ENCODE measurements at regions not wholly inside any gene's neighbourhood (a gene's known extent, or its start where the extent isn't known, plus 50 kb on each side); places are given as distances from the start of the nearest gene placed in this dataset.
"Not testable (repeated sequence)": the region's sequence is repeated elsewhere in the genome, so short reads cannot be mapped to it uniquely, and the experiment has no call there.

- in situ Hi-C loops (cut with MboI; ENCODE audit: low pct_unique_long_range_greater_than_20kb, low sequenced_read_pairs) = no loop called here
Measured at GRCh38 chr12:89234324-89235114, 117.8 kb downstream of the DUSP6 start.

GRCh38 chr12:89231686-89232085, 120.6 kb downstream of the DUSP6 start:
- in situ Hi-C loops (cut with MboI; ENCODE audit: low pct_unique_long_range_greater_than_20kb, low sequenced_read_pairs) = no loop called here
- no peak for DNase-seq

More at GRCh38 chr12:89234324-89235114, 117.8 kb downstream of the DUSP6 start:
- DNase-seq = no peak

DNA sequence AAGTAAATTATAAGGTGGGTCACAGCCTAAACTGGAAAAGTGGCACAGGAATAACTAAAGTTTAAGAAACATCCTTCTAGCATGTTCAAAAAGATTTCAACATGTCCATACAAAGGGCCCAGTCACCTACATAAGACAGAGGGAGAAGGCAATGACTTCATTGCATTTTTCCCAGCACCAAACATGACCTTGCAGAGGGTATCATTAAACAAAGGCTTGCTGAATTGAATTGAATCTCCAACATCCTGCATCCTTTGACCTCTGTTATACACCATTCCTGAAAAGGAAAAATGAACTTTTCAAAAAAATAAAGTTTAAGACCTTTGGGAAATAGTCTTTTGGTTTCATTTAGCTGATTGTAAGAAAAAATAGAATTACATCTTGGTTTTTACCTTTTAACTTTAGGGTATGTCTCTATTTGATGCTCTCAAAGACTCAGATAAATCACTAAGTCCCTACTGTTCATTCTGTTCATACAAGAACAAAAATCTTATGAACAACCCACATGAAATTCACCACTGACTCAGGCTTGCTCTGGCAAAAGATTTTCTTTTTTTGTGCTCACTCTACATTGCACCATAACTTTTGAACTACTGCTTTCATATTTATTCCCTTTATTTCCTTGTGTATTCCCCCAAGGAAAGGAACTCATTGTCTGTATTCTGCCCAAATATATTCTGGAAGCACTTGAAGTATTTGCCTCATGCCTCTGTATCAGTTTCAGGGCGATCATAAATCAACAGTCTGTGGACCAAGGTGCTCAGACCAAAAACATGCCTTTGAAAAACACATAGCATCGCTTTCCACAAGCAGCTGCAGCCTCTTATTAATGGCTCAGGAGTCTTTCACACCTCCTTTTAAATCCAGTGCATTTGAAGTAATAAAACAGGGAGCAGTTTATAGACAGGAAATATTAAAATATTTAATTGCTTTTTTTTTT, 121.7 kb downstream of the DUSP6 start:
- in situ Hi-C loops (cut with MboI; ENCODE audit: low pct_unique_long_range_greater_than_20kb, low sequenced_read_pairs) = no loop called here
- DNase-seq = no peak

GRCh38 chr12:89228491-89228890, 123.8 kb downstream of the DUSP6 start:
- in situ Hi-C loops (cut with MboI; ENCODE audit: low pct_unique_long_range_greater_than_20kb, low sequenced_read_pairs) = no loop called here
- no peak for DNase-seq

DNA sequence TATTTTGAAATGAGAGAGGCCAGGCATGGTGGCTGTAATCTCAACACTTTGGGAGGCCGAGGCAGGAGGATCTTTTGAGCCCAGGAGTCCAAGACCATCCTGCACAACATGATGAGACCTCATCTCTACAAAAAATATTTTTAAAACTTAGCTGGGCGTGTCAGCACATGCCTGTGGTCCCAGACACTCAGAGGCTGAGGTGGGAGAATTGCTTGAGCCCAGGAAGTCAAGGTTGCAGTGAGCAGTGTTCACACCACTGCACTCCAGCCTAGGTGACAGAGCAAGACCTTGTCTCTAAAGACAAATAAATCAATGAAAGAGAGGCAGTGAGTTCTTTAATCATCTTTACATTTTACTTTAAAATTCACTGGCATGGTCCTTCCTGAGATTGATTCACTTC, 124.5 kb downstream of the DUSP6 start:
- in situ Hi-C loops (cut with MboI; ENCODE audit: low pct_unique_long_range_greater_than_20kb, low sequenced_read_pairs) = no loop called here

DNA sequence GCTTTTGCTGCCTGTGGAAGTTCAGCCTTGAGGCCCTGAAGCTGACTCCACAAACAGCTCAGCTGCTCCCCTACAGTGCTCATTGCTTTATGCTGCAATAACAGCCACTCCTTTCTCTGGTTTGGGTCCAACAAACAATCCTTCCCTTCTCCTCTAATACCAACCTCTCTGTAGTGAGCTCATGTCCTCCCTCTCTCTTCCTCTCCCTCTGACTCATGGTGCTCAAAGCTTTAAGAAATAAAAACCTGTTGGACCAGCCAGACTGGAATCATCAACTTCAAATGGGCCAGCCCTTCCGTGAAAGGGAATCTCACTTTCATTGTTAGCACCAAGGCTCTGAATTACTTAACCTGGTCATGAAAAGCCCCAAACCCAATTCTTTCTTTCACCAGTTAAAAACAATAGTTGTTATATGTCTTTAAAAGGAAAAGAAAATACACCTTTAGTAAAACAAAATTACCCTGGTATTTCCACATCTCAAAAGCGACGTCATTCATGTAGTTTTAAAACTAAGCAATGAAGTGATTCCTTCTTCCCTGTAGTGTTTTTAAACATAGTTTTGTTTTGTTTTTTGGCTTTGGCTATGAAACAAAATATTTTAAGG, 126.4 kb downstream of the DUSP6 start:
- no peak for DNase-seq
- in situ Hi-C loops (cut with MboI; ENCODE audit: low pct_unique_long_range_greater_than_20kb, low sequenced_read_pairs) = no loop called here

More for the DNA sequence above, 124.5 kb downstream of the DUSP6 start:
- DNase-seq = no peak

- in situ Hi-C loops (cut with MboI; ENCODE audit: low pct_unique_long_range_greater_than_20kb, low sequenced_read_pairs) = no loop called here
- DNase-seq = no peak
Measured at GRCh38 chr12:89225401-89225800, 126.9 kb downstream of the DUSP6 start.

DNA sequence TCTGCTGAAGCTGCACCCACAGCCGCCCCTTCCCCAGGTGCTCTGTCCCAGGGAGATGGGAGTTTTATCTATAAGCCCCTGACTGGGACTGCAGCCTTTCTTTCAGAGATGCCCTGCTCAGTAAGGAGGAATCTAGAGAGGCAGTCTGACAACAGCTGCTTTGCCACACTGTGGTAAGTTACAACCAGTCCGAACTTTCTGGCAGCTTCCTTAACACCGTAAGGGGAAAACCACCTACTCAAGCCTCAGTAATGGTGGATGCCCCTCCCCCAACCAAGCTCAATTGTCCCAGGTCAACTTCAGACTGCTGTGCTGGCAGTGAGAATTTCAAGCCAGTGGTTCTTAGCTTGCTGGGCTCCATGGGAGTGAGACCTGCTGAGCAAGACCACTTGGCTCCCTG, 129.7 kb downstream of the DUSP6 start:
- DNase-seq; in situ Hi-C loops (cut with MboI; ENCODE audit: low pct_unique_long_range_greater_than_20kb, low sequenced_read_pairs): not testable (repeated sequence)

- in situ Hi-C loops (cut with MboI; ENCODE audit: low pct_unique_long_range_greater_than_20kb, low sequenced_read_pairs) = no loop called here
- DNase-seq = no peak
Measured at GRCh38 chr12:89217472-89217871, 134.8 kb downstream of the DUSP6 start.

DNA sequence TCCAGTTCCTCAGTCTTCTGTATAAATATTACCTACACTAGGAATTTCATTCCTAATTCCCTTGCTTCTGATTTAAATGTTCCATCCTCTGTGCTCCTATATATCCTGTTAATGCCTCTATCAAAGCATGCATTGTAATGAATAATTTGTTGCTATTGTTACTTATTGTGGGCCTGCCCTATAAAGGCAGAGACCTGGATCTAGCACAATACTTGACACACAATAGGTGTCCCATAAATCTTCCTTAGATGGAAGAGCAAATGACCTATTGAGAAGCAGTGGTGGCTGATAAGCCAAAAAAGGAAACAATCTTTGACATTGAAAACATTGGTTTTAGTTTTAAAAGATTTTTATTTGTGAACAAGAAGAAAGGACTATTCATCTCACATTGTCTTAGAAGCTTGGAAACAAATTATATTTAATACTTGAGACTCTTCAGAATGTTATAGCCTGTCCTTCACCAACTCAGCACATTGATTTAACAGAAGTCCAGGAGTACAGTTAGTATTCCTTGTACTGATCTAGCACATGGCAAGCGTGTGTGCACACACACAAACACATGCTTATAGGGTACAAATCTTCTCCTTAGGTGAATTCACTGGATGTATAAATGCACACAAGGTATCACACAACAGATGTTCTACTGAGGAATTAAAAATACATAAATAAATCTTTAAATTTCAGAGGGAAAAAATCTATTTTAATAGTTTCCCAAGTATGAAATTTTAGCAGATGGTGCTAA, 135.9 kb downstream of the DUSP6 start:
- DNase-seq = no peak
- in situ Hi-C loops (cut with MboI; ENCODE audit: low pct_unique_long_range_greater_than_20kb, low sequenced_read_pairs) = no loop called here

GRCh38 chr12:89215196-89215595, 137.1 kb downstream of the DUSP6 start:
- DNase-seq = no peak
- in situ Hi-C loops (cut with MboI; ENCODE audit: low pct_unique_long_range_greater_than_20kb, low sequenced_read_pairs) = no loop called here

- in situ Hi-C loops (cut with MboI; ENCODE audit: low pct_unique_long_range_greater_than_20kb, low sequenced_read_pairs) = no loop called here
- DNase-seq = no peak
Measured at GRCh38 chr12:89213747-89214146, 138.6 kb downstream of the DUSP6 start.

GRCh38 chr12:89213139-89213538, 139.2 kb downstream of the DUSP6 start:
- DNase-seq = no peak
- in situ Hi-C loops (cut with MboI; ENCODE audit: low pct_unique_long_range_greater_than_20kb, low sequenced_read_pairs) = no loop called here

GRCh38 chr12:89212339-89212771, 139.9 kb downstream of the DUSP6 start:
- in situ Hi-C loops (cut with MboI; ENCODE audit: low pct_unique_long_range_greater_than_20kb, low sequenced_read_pairs) = no loop called here
- DNase-seq = no peak

DNA sequence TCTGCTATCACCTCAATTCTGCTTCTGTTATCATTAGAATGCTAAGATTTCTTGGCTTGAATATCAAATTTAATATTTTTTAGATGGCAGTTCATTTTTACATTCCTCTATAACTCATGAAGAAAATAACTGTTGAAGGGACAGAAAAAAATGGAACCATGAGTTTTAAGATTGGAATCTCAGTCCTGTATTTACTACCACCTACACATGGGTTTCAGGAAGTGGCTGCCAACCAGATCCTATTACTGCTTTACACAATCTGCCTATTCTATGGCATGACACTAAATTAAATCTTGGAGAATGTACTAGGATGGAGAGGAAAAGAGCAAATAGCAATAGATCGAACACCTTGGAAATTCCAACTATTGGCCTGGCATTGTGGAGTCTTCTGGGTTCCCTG, 140.8 kb downstream of the DUSP6 start:
- in situ Hi-C loops (cut with MboI; ENCODE audit: low pct_unique_long_range_greater_than_20kb, low sequenced_read_pairs) = no loop called here
- DNase-seq = no peak

DNA sequence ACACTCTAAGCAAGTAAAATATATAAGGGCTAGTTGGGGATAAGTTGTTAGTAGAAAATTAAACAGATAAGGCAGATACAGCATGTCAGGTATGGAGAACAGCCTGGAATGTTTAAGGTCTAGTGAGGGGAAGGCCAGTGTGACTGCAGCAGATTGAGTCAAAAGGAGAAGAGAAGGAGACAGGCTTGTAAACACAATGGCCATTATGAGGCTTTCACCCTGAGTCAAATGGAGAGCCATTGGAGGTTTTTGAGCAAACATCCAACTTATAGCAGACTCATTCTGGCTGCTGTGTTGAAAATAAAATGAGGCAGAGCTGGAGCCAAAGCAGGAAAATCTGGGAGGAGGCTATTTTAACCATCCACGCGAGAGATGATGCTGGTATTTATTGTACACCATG, 142.0 kb downstream of the DUSP6 start:
- in situ Hi-C loops (cut with MboI; ENCODE audit: low pct_unique_long_range_greater_than_20kb, low sequenced_read_pairs) = no loop called here
- no peak for DNase-seq

DNA sequence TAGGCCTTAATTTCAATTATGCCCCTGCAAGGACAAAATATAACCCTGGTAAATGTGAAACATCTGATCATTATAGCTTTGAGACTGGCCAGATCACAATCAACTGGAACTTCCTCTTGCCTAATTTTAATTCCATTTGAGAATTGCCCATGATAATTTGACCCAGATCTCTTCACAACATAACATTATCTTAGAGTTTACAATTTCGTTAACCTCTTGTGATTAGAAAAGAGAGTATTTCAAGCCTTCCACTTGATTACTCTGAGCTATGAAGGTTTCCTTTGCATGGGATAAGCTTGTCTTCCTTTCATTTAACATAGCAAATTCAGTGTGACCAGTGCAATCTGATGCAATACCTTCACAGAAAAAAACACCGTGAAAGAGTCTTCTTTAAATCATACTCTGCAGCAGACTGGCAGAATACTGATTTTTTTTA, 143.6 kb downstream of the DUSP6 start:
- peak; percentile 41 for DNase-seq

DNA sequence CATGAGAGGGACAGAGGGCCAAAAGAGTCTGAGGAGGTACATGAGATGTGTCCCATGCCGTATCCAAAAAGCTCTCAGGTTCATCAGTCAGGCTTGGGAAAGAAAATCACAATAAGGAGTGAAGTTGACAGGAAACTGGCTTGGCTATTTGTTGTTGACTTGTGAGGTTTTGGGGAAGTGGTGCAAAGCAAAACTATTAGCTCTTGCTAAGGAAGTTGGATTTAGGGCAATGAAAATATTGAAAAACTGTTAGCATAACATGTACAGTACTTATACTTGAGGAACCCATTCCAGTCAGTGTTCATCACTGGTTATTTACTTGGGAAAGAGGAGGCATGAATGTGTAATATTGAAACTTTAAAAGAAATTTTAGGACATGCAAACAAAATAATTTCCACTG, 145.9 kb downstream of the DUSP6 start:
- in situ Hi-C loops (cut with MboI; ENCODE audit: low pct_unique_long_range_greater_than_20kb, low sequenced_read_pairs) = no loop called here
- DNase-seq = peak; percentile 34

More for the DNA sequence above, 143.6 kb downstream of the DUSP6 start:
- in situ Hi-C loops (cut with MboI; ENCODE audit: low pct_unique_long_range_greater_than_20kb, low sequenced_read_pairs) = no loop called here

GRCh38 chr12:89205517-89205916, 146.8 kb downstream of the DUSP6 start:
- DNase-seq = no peak
- in situ Hi-C loops (cut with MboI; ENCODE audit: low pct_unique_long_range_greater_than_20kb, low sequenced_read_pairs) = no loop called here
